ENCODE measurements at regions not wholly inside any gene's neighbourhood (a gene's known extent, or its start where the extent isn't known, plus 50 kb on each side); places are given as distances from the start of the nearest gene placed in this dataset.

GRCh38 chr4:115361781-115362180, 248.4 kb upstream of the NDST4 start:
- DNase-seq (ENCODE audit: extremely low spot score): no peak
- Histone ChIP-seq H3K36me3 (ENCODE audit: insufficient read depth) (no peaks in the 10 kb centered on the region), H3K4me3 (ENCODE audit: low read depth, low read length) (no peak overlapping the region), H3K27ac (ENCODE audit: low read depth) (no peak overlapping the region), H3K4me1 (ENCODE audit: insufficient read depth) (no peaks in the 10 kb centered on the region)

DNA sequence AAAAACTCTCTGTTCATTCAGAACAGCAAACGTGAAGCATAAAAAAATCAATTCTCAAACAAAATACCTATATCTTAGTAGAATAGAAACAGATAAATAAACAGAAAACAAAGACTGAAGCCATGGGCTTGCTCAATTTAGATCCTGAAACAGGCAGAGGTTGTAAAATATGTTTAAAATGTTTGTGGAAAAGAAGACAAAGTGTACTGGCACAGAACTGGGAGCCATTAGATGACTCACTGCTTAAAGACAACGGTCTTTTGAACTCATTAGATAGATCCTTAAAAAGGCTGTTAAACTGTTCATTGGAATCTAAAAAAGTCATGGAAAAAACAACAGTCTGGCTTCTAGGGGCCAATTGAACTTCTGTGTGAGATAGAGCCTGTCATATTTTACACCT, 247.0 kb upstream of the NDST4 start:
- DNase-seq (ENCODE audit: extremely low spot score): no peak
- Histone ChIP-seq H3K4me3 (ENCODE audit: low read depth, low read length) (no peak overlapping the region), H3K4me1 (ENCODE audit: insufficient read depth) (no peaks in the 10 kb centered on the region), H3K36me3 (ENCODE audit: insufficient read depth) (no peaks in the 10 kb centered on the region), H3K27ac (ENCODE audit: low read depth) (no peak overlapping the region)
- WGBS: 42% methylated on average over 2 of the region's 2 CpGs

DNA sequence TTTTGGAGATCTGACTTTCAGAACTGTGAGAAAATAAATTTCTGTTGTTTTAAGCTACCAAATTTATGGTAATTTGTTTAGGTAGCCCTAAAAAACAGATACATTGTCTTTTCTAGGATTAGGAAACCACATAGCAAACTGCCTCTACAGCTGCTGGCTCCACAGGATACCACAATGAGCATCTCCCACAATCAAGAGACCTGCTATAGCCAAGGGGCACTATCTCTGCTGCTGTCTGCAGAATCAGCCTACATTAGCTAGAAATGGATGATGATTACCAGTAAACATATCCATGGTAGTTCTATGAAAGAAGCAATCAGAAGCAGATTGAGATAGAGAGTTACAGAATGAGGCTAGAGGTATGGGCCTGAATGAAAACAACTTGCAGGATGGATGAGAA, 244.4 kb upstream of the NDST4 start:
- Histone ChIP-seq H3K4me1 (ENCODE audit: insufficient read depth) (no peaks in the 10 kb centered on the region), H3K4me3 (ENCODE audit: low read depth, low read length) (no peak overlapping the region), H3K36me3 (ENCODE audit: insufficient read depth) (no peaks in the 10 kb centered on the region), H3K27ac (ENCODE audit: low read depth) (no peak overlapping the region)
- no peak for DNase-seq (ENCODE audit: extremely low spot score)

GRCh38 chr4:115356176-115356575, 242.8 kb upstream of the NDST4 start:
- DNase-seq (ENCODE audit: extremely low spot score): no peak
- H3K4me1 ChIP-seq (ENCODE audit: insufficient read depth): no peaks in the 10 kb centered on the region
- H3K36me3 ChIP-seq (ENCODE audit: insufficient read depth): no peaks in the 10 kb centered on the region
- WGBS: 85% methylated on average over 5 of the region's 5 CpGs
- H3K27ac ChIP-seq (ENCODE audit: low read depth): no peak overlapping the region
- H3K4me3 ChIP-seq (ENCODE audit: low read depth, low read length): no peak overlapping the region

GRCh38 chr4:115355329-115355728, 241.9 kb upstream of the NDST4 start:
- Histone ChIP-seq H3K4me3 (ENCODE audit: low read depth, low read length) (no peak overlapping the region), H3K27ac (ENCODE audit: low read depth) (no peak overlapping the region), H3K36me3 (ENCODE audit: insufficient read depth) (no peaks in the 10 kb centered on the region), H3K4me1 (ENCODE audit: insufficient read depth) (no peaks in the 10 kb centered on the region)
- DNase-seq (ENCODE audit: extremely low spot score): no peak
- 92% methylated on average over 3 of the region's 3 CpGs for whole genome bisulfite sequencing

GRCh38 chr4:115353370-115353769, 239.9 kb upstream of the NDST4 start:
- H3K36me3 ChIP-seq (ENCODE audit: insufficient read depth): no peaks in the 10 kb centered on the region
- WGBS: 93% methylated on average over 1 of the region's 1 CpG
- no peak for DNase-seq (ENCODE audit: extremely low spot score)
- no peak overlapping the region for H3K4me3 ChIP-seq (ENCODE audit: low read depth, low read length)
- no peaks in the 10 kb centered on the region for H3K4me1 ChIP-seq (ENCODE audit: insufficient read depth)
- no peak overlapping the region for H3K27ac ChIP-seq (ENCODE audit: low read depth)

GRCh38 chr4:115343171-115343570, 229.8 kb upstream of the NDST4 start:
- H3K36me3 ChIP-seq (ENCODE audit: insufficient read depth): no peaks in the 10 kb centered on the region
- DNase-seq (ENCODE audit: extremely low spot score): no peak
- H3K27ac ChIP-seq (ENCODE audit: low read depth): no peak overlapping the region
- no peaks in the 10 kb centered on the region for H3K4me1 ChIP-seq (ENCODE audit: insufficient read depth)
- H3K4me3 ChIP-seq (ENCODE audit: low read depth, low read length): no peak overlapping the region

DNA sequence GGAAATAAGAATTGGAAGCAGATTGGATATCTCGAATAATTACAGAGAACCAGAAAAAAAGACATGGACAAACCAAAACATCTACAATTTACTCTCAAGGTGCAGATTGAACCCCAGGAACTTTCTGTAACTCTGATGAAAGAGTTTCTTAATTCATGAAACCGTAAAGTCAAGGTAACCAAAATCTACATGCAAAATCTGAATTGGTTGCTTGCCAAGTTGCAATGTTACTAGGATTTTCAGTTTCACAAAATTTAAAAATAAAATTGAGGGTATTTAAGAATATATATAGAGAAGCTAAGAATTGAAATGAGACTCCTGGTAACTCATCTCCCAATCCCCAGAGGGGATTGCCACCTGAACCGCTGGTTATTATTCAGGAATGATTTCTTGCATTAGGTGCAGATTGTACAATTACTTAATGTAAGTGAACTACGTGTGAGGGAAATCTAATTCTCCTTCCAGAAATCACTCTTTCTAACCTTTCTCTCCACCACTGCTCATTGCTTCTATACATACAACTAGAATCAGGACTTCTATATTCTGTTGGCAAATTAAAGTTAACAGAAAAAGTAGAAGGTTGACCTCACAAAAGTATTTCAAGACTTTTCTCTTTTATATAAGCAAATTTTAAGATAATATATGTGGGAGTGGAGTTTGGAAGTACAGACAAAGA, 221.5 kb upstream of the NDST4 start:
- H3K4me1 ChIP-seq (ENCODE audit: insufficient read depth): no peaks in the 10 kb centered on the region
- H3K27ac ChIP-seq (ENCODE audit: low read depth): no peak overlapping the region
- H3K36me3 ChIP-seq (ENCODE audit: insufficient read depth): no peaks in the 10 kb centered on the region
- DNase-seq (ENCODE audit: extremely low spot score): no peak
- WGBS: 76% methylated on average over 4 of the region's 4 CpGs
- no peak overlapping the region for H3K4me3 ChIP-seq (ENCODE audit: low read depth, low read length)

DNA sequence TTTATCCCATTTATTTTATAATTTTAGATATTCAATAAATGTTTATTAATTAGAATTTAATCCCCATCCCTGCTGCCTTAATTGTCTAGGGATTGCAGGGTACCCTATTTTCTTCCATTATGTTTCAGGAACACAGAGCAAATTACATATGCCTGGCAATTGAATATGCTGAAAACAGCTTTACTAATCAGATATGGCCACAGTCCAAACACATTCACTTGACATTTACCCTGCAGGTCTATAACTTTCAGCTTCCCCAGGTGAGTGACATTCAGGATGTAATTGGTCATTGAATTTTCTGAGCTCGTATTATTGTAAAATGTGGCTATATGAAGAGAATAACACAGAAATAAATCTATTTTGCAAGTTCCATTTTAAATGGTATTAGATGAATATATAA, 218.7 kb upstream of the NDST4 start:
- DNase-seq (ENCODE audit: extremely low spot score): no peak
- H3K4me3 ChIP-seq (ENCODE audit: low read depth, low read length): no peak overlapping the region
- H3K27ac ChIP-seq (ENCODE audit: low read depth): no peak overlapping the region
- H3K4me1 ChIP-seq (ENCODE audit: insufficient read depth): no peaks in the 10 kb centered on the region
- 76% methylated on average over 1 of the region's 1 CpG for WGBS
- H3K36me3 ChIP-seq (ENCODE audit: insufficient read depth): no peaks in the 10 kb centered on the region

GRCh38 chr4:115331241-115331640, 217.8 kb upstream of the NDST4 start:
- Histone ChIP-seq H3K27ac (ENCODE audit: low read depth) (no peak overlapping the region), H3K4me1 (ENCODE audit: insufficient read depth) (no peaks in the 10 kb centered on the region), H3K4me3 (ENCODE audit: low read depth, low read length) (no peak overlapping the region), H3K36me3 (ENCODE audit: insufficient read depth) (no peaks in the 10 kb centered on the region)
- DNase-seq (ENCODE audit: extremely low spot score): no peak
- WGBS: 50% methylated on average over 2 of the region's 2 CpGs

GRCh38 chr4:115325836-115326235, 212.4 kb upstream of the NDST4 start:
- Histone ChIP-seq H3K4me1 (ENCODE audit: insufficient read depth) (no peaks in the 10 kb centered on the region), H3K36me3 (ENCODE audit: insufficient read depth) (no peaks in the 10 kb centered on the region), H3K4me3 (ENCODE audit: low read depth, low read length) (no peak overlapping the region), H3K27ac (ENCODE audit: low read depth) (no peak overlapping the region)
- 44% methylated on average over 2 of the region's 2 CpGs for WGBS
- no peak for DNase-seq (ENCODE audit: extremely low spot score)

- Histone ChIP-seq H3K27ac (ENCODE audit: low read depth) (no peak overlapping the region), H3K4me3 (ENCODE audit: low read depth, low read length) (no peak overlapping the region), H3K36me3 (ENCODE audit: insufficient read depth) (no peaks in the 10 kb centered on the region), H3K4me1 (ENCODE audit: insufficient read depth) (no peaks in the 10 kb centered on the region)
- DNase-seq (ENCODE audit: extremely low spot score): no peak
- 67% methylated on average over 4 of the region's 4 CpGs for WGBS
Measured at GRCh38 chr4:115323106-115323707, 209.8 kb upstream of the NDST4 start.

DNA sequence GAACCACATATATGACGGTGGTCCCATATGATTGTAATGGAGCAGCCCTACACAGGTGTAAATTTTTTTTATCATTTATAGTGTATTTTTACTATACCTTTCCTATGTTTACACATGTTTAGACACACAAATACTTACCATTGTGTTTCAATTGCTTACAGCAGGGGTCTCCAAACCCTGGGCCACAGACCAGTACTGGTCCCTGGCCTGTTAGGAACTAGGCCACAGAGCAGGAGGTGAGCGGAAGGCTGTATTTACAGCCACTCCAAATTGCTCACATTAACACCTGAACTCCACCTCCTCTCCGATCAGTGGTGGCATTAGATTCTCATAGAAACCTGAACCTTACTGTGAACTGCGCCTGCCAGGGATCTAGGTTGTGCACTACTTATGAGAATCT, 201.8 kb upstream of the NDST4 start:
- H3K36me3 ChIP-seq (ENCODE audit: insufficient read depth): no peaks in the 10 kb centered on the region
- no peak for DNase-seq (ENCODE audit: extremely low spot score)
- no peaks in the 10 kb centered on the region for H3K4me1 ChIP-seq (ENCODE audit: insufficient read depth)
- no peak overlapping the region for H3K27ac ChIP-seq (ENCODE audit: low read depth)
- no peak overlapping the region for H3K4me3 ChIP-seq (ENCODE audit: low read depth, low read length)
- 76% methylated on average over 4 of the region's 4 CpGs for WGBS

DNA sequence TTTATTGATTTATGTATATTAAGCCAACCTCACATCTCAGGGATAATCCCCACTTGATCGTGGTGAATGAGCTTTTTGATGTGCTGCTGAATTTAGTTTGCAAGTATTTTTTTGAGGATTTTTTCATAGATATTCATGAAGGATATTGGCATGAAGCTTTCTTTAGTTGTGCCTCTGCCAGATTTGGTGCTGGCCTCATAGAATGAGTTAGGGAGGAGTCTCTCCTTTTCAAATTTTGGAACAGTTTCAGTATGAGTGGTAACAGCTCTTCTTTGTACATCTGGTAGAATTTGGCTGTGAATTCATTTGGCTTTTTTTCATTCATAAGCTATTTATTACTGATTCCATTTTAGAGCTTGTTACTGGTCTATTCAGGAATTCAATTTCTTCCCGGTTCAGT, 197.2 kb upstream of the NDST4 start:
- DNase-seq (ENCODE audit: extremely low spot score): no peak
- 56% methylated on average over 2 of the region's 2 CpGs for WGBS
- Histone ChIP-seq H3K27ac (ENCODE audit: low read depth) (no peak overlapping the region), H3K36me3 (ENCODE audit: insufficient read depth) (no peaks in the 10 kb centered on the region), H3K4me3 (ENCODE audit: low read depth, low read length) (no peak overlapping the region), H3K4me1 (ENCODE audit: insufficient read depth) (no peaks in the 10 kb centered on the region)

DNA sequence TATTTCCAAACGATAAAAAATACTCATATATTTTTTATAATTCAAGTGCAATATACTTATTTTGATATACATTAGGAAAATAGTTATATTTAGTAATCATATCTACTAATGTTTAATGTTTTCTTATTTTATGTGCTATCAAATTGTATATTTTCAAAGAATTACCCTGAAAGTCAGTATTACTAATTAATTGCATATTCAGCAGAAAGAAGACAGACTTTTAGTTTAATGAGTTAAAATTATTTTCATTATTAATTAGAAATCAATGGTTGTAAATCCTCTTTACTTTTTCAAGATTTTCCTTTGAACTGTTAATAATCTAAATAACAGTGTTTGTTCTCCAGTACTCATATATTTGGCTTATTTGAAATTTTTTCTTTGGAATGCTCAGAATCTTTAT, 181.3 kb upstream of the NDST4 start:
- no peaks in the 10 kb centered on the region for H3K36me3 ChIP-seq (ENCODE audit: insufficient read depth)
- H3K27ac ChIP-seq (ENCODE audit: low read depth): no peak overlapping the region
- no peak for DNase-seq (ENCODE audit: extremely low spot score)
- H3K4me3 ChIP-seq (ENCODE audit: low read depth, low read length): no peak overlapping the region
- 61% methylated on average over 1 of the region's 1 CpG for WGBS
- H3K4me1 ChIP-seq (ENCODE audit: insufficient read depth): no peaks in the 10 kb centered on the region

Data from urinary bladder (tissue), 3 donors.